COR-L47 (cell line): ENCODE measurements at regions not wholly inside any gene's neighbourhood (a gene's known extent, or its start where the extent isn't known, plus 50 kb on each side); places are given as distances from the start of the nearest gene placed in this dataset.

Experiments used
- DNase-seq: peaks from one replicate; lab custom pipeline; 2025; lab: John Stamatoyannopoulos, UW

GRCh38 chr2:240226672-240227537, 86.4 kb upstream of the OTOS start:
- no peak for DNase-seq

DNA sequence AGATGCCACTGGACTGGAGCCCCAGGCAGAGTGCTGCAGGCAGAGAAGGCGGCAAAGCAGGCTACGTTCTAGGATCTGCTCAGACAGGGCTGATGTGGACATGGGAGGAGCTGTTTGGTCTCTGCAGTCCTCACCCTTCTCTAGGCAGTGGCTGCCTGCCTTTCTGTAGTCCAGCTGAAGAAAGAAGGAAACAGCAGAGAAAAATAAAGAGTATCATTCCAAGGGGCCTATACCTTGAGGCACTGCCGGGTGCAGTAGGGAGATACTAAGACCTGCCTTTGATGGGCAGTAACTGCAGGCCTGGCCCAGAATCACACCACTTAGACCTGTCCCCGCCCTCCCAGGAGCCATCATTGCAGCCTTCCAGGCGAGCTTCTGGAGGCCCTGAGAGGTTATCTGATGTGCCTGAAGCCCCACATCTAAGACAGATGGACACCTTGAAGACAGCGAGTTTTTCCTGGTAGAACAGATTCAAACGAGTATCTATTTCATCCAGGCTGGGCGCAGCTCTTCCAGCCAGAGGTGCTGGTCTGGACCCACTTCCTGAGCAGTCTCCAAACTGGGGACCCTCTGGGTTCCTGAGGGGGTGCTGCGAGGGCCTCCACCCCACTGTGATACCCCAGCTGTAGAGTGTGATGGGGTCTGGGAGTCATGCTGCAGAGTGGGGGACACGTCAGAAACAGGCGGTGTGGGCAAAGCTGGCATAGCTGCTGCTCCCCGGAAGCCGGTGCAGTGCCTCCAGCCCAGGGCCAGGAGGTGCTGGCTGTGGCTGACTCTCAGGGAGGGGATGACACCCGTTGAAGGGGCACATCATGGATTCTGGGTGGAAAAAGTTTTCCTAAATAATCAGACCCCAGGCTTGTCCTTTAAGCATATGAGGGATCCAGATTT, 87.3 kb upstream of the OTOS start:
- DNase-seq: no peak

- no peak for DNase-seq
Measured at GRCh38 chr2:240229005-240229404, 88.5 kb upstream of the OTOS start.

- no peak for DNase-seq
Measured at GRCh38 chr2:240229603-240230235, 89.3 kb upstream of the OTOS start.

GRCh38 chr2:240230291-240230931, 90.0 kb upstream of the OTOS start:
- no peak for DNase-seq

- DNase-seq: no peak
Measured at GRCh38 chr2:240231838-240232244, 91.4 kb upstream of the OTOS start.

DNA sequence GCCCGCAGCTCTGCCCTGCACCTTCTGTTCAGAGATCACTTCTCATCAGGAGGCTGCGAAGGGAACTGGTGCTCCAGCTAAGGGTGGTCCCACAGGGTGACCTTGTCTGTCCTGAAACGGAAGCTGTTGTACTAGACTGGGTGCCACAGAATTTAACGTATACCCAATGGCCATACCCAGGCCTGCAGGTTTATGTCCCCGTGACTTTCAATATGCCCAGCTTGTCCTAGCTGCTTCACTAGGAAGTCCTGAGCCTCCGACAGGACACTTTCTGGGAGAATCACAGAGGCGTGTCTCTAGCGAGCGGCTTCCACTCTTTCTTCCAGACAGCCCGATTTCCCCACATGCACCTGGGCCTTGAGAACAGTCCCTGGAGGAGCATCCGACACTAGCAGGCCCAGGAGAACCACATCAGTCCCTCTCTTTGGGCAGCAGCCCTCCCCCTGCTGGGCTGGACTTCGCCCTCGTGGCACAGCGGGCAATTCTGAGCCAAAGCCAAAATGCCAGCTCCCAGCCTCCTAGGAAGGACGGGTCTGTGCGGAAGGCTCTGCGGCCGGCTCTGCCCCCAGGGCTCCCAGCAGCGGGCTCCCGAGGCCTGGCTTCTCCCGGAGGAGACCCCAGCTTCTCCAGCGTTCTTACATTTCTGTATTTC, 91.9 kb upstream of the OTOS start:
- no peak for DNase-seq

DNA sequence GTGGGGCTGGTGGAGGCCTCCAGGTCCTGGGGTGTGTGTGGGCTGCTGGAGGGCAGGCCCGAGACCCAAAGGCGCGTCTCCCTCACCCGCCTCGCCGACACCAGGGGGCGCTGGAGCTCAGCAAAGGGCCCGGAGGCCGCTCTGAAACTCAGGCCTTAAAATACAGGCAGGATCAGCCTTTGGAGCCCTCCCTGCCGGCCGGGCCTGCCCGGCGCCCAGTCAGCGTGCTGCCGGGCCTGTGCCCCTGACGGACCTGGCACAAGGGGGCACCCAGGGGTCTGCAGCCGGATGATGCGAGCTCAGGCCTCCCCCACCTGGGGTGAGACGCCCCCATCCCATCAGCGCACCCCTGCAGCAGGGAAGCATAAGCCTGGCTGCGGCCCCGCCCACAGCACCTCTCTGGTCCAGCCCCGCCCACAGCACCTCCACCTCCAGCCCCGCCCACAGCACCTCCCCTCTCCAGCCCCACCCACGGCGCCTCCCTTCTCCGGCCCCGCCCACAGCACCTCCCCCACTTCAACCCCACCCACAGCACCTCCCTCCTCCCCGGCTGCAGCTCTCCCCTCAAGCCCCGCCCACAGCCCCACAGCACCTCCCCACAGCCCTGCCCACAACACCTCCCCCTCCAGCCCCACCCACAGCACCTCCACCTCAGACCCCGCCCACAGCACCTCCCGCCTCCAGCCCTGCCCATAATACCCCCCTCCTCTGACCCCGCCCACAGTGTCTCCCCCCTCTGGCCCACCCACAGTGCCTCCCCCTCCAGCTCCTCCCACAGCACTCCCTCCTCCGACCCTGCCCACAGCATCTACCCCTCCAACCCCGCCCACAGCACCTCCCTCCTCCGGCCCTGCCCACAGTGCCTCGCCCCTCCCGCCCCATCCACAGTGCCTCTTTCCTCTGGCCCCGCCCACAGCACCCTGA, 92.8 kb upstream of the OTOS start:
- DNase-seq: no peak

DNA sequence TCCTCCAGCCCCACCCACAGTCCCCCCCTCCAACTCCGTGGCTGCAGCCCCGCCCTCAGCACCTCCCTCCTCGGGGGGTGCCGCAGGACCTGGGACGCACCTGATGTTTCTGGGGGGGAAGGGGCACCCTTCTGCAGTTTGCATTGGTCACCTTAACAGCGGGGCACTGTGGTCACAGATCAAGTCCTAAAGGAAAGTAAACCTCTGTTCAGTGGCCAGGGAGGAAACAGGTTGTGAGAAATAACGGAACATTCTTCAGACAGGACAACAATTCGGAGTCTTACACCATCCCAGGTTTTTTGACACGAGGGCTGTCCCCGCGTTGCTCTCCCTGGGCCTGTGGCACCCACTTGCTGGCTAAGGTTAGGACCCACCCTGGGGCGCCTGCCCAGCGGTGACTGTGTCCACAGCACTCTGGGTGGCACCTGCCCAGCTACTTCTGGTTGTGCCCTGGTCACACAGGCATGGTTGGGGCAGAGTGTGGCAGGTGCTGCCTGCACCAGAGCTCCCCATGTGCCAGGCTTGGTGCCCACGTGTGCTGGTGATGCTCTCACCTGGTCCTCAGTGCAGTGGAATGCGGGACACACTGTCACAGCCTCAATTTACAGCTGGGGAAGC, 93.5 kb upstream of the OTOS start:
- DNase-seq: no peak

GRCh38 chr2:240234503-240234951, 94.1 kb upstream of the OTOS start:
- DNase-seq: no peak

GRCh38 chr2:240235149-240235803, 94.8 kb upstream of the OTOS start:
- DNase-seq: no peak

DNA sequence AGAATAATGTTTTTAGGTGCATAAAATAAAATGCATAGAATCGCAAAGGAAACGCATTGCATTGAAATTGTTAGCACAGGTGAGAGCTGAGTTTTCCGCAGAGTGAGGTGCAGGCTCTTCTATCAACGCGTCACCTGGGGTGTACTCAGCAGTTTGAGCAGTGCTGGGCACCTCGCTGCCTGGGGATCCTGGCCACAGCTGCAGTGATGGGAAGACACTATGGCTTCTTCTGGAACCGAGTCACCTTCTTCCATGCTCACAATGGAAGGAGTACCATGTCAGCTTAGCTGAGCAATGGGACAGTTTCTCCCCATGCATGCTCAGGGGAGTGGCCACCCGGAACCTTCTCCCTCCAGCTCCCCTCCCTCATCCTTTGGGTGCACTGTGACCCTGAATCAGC, 95.4 kb upstream of the OTOS start:
- DNase-seq: no peak

- peak; percentile 12 for DNase-seq
Measured at GRCh38 chr2:240236217-240237111, 96.0 kb upstream of the OTOS start.

GRCh38 chr2:240237609-240238174, 97.2 kb upstream of the OTOS start:
- peak; percentile 26 for DNase-seq

DNA sequence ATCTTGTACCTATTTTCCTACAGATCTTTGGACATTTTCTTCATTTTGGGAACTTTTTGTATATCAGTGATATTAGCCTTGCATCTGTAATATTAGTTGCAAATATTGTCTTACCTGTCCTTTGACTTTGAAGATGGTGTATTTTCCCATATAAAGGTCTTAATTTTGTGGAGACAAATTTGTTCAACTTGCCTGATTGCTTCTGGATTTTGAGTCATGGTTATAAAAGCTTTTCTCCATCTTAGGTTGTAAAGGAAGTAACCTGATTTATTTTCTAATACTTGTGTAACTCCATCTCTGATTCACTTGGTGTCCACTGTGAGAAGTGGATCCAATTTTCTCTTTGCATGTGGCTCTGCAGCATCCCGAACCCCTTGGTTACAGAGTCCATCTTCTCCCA, 97.7 kb upstream of the OTOS start:
- no peak for DNase-seq

DNA sequence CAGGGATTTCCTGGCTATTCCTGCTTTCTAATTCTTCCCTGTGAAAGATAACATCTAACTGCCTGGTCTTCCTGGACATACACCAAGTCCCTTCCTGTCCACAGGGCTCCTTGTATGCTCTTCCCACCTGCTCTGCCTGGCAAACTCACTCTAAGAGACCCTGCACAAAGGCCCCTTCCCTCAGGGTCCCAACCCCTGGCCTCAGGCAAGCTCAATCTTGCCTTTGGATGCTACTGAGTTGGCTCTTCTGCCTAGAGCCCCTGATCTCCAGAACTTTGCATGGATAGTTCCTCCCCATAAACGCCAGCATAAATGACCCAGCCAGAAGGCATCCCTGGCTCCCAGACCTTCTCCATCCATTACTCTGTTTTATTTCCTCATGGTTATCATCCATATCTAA, 98.3 kb upstream of the OTOS start:
- no peak for DNase-seq

GRCh38 chr2:240239325-240239724, 98.9 kb upstream of the OTOS start:
- no peak for DNase-seq
